SK-N-SH treated with all-trans-retinoic acid at 6 μM for 48 hours (cell line): ENCODE measurements at regions not wholly inside any gene's neighbourhood (a gene's known extent, or its start where the extent isn't known, plus 50 kb on each side); places are given as distances from the start of the nearest gene placed in this dataset.

Experiments
- ATAC-seq: fragments of 200-7000 bp; cut with Tn5 transposase; 3 replicates; pipeline ENCODE4 v1.9.1; 2020; ENCODE audit warnings: mild to moderate bottlenecking, moderate library complexity
- ARNTL ChIP-seq: fragments of 450-650 bp; formaldehyde crosslinking; IDR thresholded peaks from 2 replicates; pipeline ENCODE4 v1.5.0; 2020; ENCODE audit warnings: low read depth, mild to moderate bottlenecking, moderate library complexity, borderline replicate concordance
- CSDC2 ChIP-seq: fragments of 250-450 bp; sonication (Bioruptor Pico); IDR thresholded peaks from 2 replicates; pipeline ENCODE4 v1.5.0; 2020; ENCODE audit warnings: mild to moderate bottlenecking, moderate library complexity
- ESRRG ChIP-seq: fragments of 250-450 bp; sonication (Bioruptor Pico); IDR thresholded peaks from 2 replicates; pipeline ENCODE4 v1.6.1; 2021; ENCODE audit warnings: mild to moderate bottlenecking
- GLIS3 ChIP-seq: fragments of 250-450 bp; sonication (Bioruptor Pico); IDR thresholded peaks from 2 replicates; pipeline ENCODE4 v1.5.0; 2020; ENCODE audit warnings: mild to moderate bottlenecking, moderate library complexity
- ISL1 ChIP-seq: fragments of 250-450 bp; sonication (Bioruptor Pico); IDR thresholded peaks from 2 replicates; pipeline ENCODE4 v2.1.2; 2022; ENCODE audit warnings: mild to moderate bottlenecking, moderate library complexity
- OSR1 ChIP-seq: fragments of 250-450 bp; sonication (Bioruptor Pico); IDR thresholded peaks from 2 replicates; pipeline ENCODE4 v1.8.0; 2022; ENCODE audit warnings: moderate library complexity, mild to moderate bottlenecking, inconsistent platforms
- PPARA ChIP-seq: fragments of 250-450 bp; sonication (Bioruptor Pico); IDR thresholded peaks from 2 replicates; pipeline ENCODE4 v1.5.0; 2020; ENCODE audit warnings: mild to moderate bottlenecking, borderline replicate concordance
- RARB ChIP-seq: fragments of 250-450 bp; sonication (Bioruptor Pico); IDR thresholded peaks from 2 replicates; pipeline ENCODE4 v1.8.0; 2021; ENCODE audit warnings: mild to moderate bottlenecking, moderate library complexity
- SNAI2 ChIP-seq: fragments of 250-450 bp; sonication (Bioruptor Pico); IDR thresholded peaks from 2 replicates; pipeline ENCODE4 v1.5.0; 2020; ENCODE audit warnings: mild to moderate bottlenecking, moderate library complexity
- TCF4 ChIP-seq: fragments of 250-450 bp; sonication (Bioruptor Pico); IDR thresholded peaks from 2 replicates; pipeline ENCODE4 v1.8.0; 2021; ENCODE audit warnings: mild to moderate bottlenecking, moderate library complexity, borderline replicate concordance
- TOX ChIP-seq: fragments of 250-450 bp; sonication (Bioruptor Pico); IDR thresholded peaks from 2 replicates; pipeline ENCODE4 v1.8.0; 2021; ENCODE audit warnings: mild to moderate bottlenecking, moderate library complexity, borderline replicate concordance
- ZC3H10 ChIP-seq: fragments of 250-450 bp; sonication (Bioruptor Pico); IDR thresholded peaks from 2 replicates; pipeline ENCODE4 v1.5.1; 2021; ENCODE audit warnings: mild to moderate bottlenecking, moderate library complexity
- ZFP3 ChIP-seq: fragments of 250-450 bp; sonication (Bioruptor Pico); IDR thresholded peaks from 2 replicates; pipeline ENCODE4 v1.5.0; 2020; ENCODE audit warnings: mild to moderate bottlenecking, moderate library complexity
- ZFP30 ChIP-seq: fragments of 450-650 bp; formaldehyde crosslinking; IDR thresholded peaks from 2 replicates; pipeline ENCODE4 v1.5.0; 2022; ENCODE audit warnings: mild to moderate bottlenecking, moderate library complexity
- ZNF565 ChIP-seq: fragments of 450-650 bp; formaldehyde crosslinking; conservative IDR thresholded peaks from 2 replicates; pipeline ENCODE4 v1.5.0; 2020; ENCODE audit warnings: low read depth, mild to moderate bottlenecking, moderate library complexity
- ZNF70 ChIP-seq: fragments of 450-650 bp; formaldehyde crosslinking; IDR thresholded peaks from 2 replicates; pipeline ENCODE4 v1.5.0; 2020; ENCODE audit warnings: mild to moderate bottlenecking, moderate library complexity
- ZNF8 ChIP-seq: fragments of 450-650 bp; formaldehyde crosslinking; IDR thresholded peaks from 2 replicates; pipeline ENCODE4 v1.5.0; 2020; ENCODE audit warnings: mild to moderate bottlenecking, moderate library complexity
- TF ChIP-seq, protein P1 (sequence below): fragments of 250-450 bp; sonication (Bioruptor Pico); IDR thresholded peaks from 2 replicates; pipeline ENCODE4 v1.5.1; 2021; ENCODE audit warnings: mild to moderate bottlenecking, moderate library complexity
- TF ChIP-seq, protein P2 (sequence below): fragments of 250-450 bp; sonication (Bioruptor Pico); IDR thresholded peaks from 2 replicates; pipeline ENCODE4 v1.8.0; 2021; ENCODE audit warnings: low read depth, mild to moderate bottlenecking, moderate library complexity, borderline replicate concordance
- TF ChIP-seq, protein P3 (sequence below): fragments of 250-450 bp; sonication (Bioruptor Pico); IDR thresholded peaks from 2 replicates; pipeline ENCODE4 v1.5.0; 2020; ENCODE audit warnings: mild to moderate bottlenecking, moderate library complexity
- TF ChIP-seq, protein P4 (sequence below): fragments of 250-450 bp; sonication (Bioruptor Pico); IDR thresholded peaks from 2 replicates; pipeline ENCODE4 v1.8.0; 2020; ENCODE audit warnings: mild to moderate bottlenecking, moderate library complexity, borderline replicate concordance

DNA sequence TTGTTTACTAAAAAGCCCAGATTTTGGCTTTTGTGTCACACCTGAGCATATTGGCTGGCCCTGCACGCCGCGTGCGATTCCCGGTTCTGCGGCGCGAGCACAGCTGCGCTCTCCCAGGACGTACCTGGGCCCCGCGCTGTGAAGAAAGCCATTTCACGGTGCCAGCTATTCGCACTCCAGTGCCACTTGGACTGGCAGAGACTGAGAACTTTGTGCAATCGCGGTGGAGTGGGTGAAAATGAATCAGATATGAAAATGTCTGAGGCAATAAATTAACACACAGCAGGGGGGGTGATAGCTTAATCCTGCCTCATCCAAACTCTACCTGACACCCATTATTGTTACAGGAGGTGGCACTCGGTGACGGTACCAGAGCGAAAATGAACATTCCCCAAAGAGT is 330.1 kb upstream of the MGMT start:
- no peak for TF ChIP-seq PPARA (CRISPR knock-in tag)
- no peak for TF ChIP-seq ZC3H10 (CRISPR knock-in tag)
- TF ChIP-seq ISL1 (CRISPR knock-in tag) = no peak
- TF ChIP-seq, protein P1, sequence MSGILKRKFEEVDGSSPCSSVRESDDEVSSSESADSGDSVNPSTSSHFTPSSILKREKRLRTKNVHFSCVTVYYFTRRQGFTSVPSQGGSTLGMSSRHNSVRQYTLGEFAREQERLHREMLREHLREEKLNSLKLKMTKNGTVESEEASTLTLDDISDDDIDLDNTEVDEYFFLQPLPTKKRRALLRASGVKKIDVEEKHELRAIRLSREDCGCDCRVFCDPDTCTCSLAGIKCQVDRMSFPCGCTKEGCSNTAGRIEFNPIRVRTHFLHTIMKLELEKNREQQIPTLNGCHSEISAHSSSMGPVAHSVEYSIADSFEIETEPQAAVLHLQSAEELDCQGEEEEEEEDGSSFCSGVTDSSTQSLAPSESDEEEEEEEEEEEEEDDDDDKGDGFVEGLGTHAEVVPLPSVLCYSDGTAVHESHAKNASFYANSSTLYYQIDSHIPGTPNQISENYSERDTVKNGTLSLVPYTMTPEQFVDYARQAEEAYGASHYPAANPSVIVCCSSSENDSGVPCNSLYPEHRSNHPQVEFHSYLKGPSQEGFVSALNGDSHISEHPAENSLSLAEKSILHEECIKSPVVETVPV = no peak
- TF ChIP-seq, protein P2, sequence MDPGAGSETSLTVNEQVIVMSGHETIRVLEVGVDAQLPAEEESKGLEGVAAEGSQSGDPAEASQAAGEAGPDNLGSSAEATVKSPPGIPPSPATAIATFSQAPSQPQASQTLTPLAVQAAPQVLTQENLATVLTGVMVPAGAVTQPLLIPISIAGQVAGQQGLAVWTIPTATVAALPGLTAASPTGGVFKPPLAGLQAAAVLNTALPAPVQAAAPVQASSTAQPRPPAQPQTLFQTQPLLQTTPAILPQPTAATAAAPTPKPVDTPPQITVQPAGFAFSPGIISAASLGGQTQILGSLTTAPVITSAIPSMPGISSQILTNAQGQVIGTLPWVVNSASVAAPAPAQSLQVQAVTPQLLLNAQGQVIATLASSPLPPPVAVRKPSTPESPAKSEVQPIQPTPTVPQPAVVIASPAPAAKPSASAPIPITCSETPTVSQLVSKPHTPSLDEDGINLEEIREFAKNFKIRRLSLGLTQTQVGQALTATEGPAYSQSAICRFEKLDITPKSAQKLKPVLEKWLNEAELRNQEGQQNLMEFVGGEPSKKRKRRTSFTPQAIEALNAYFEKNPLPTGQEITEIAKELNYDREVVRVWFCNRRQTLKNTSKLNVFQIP (CRISPR knock-in tag) = no peak
- no peak for TF ChIP-seq TOX
- no peak for TF ChIP-seq CSDC2 (CRISPR knock-in tag)
- no peak for TF ChIP-seq ESRRG (CRISPR knock-in tag)
- TF ChIP-seq ZFP30 (CRISPR knock-in tag) = no peak
- TF ChIP-seq ZNF70 (CRISPR knock-in tag) = no peak
- no peak for TF ChIP-seq SNAI2 (CRISPR knock-in tag)
- TF ChIP-seq, protein P3, sequence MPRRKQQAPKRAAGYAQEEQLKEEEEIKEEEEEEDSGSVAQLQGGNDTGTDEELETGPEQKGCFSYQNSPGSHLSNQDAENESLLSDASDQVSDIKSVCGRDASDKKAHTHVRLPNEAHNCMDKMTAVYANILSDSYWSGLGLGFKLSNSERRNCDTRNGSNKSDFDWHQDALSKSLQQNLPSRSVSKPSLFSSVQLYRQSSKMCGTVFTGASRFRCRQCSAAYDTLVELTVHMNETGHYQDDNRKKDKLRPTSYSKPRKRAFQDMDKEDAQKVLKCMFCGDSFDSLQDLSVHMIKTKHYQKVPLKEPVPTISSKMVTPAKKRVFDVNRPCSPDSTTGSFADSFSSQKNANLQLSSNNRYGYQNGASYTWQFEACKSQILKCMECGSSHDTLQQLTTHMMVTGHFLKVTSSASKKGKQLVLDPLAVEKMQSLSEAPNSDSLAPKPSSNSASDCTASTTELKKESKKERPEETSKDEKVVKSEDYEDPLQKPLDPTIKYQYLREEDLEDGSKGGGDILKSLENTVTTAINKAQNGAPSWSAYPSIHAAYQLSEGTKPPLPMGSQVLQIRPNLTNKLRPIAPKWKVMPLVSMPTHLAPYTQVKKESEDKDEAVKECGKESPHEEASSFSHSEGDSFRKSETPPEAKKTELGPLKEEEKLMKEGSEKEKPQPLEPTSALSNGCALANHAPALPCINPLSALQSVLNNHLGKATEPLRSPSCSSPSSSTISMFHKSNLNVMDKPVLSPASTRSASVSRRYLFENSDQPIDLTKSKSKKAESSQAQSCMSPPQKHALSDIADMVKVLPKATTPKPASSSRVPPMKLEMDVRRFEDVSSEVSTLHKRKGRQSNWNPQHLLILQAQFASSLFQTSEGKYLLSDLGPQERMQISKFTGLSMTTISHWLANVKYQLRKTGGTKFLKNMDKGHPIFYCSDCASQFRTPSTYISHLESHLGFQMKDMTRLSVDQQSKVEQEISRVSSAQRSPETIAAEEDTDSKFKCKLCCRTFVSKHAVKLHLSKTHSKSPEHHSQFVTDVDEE (CRISPR knock-in tag) = no peak
- no peak for TF ChIP-seq ZFP3 (CRISPR knock-in tag)
- ATAC-seq = no peak

DNA sequence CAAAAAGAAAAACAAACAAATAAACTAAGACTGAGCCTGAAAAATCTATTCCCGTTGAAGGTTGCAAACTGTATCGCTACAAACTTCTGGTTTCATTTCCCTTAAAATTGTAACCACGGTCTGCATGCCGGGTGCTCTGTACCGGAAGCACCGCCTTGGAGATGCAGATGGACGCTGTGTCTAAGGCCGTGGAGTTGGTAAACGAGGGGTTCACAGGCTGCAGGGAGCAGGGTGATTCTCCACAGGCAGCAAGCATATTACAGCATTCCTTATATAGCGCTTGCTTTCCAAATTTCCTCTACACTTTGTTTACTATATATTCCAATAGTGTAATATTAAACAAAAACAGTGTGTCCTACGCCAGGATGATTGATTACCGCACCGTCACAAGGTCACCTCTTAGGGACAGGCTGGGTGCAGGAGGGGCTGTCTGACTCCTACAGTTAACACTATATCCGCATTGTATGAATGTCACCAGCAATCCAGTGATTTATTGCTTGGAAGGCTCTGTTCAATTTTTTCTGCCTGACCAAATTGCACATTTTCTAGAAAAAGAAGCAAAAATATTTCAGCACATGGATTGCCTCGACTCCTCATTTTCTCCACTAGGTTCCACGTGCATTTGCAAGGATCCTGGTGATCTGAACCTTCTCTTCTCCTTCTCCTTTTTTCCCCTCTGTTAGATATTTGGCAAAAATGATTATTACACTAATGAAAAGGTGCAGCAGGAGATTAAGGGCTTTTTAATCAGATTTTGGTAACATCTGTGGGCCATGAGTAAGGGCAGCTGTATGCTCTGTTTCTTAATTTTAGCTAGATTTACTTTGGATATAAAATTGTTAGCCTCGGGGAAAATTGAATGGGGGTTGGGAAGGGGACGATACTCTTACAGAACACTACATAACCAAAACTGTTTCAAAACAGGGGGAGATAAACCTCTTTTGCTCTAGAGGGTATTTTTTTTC is 325.8 kb upstream of the MGMT start:
- peak; percentile 94 for TF ChIP-seq TCF4 (CRISPR knock-in tag)
- no peak for TF ChIP-seq ZFP30 (CRISPR knock-in tag)
- ATAC-seq = no peak

DNA sequence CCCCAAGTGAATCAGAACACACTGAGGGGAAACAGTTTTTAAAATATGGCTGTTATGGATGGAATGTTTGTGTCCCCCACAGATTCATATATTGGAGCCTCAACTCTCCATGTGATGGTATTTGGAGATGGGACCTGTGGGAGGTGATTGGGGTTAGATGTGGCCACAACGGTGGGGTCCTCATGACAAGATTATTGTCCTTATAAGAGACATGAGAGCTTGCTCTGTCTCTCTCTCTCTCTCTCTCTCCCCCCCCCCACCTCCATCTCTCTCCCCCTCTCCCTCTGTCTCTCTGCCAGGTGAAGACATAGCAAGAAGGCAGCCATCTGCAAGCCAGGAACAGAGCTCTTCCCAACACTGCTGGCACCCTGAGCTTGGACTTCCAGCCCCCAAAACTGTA is 315.8 kb upstream of the MGMT start:
- TF ChIP-seq ARNTL (CRISPR knock-in tag) = no peak
- no peak for TF ChIP-seq GLIS3 (CRISPR knock-in tag)
- TF ChIP-seq, protein P4, sequence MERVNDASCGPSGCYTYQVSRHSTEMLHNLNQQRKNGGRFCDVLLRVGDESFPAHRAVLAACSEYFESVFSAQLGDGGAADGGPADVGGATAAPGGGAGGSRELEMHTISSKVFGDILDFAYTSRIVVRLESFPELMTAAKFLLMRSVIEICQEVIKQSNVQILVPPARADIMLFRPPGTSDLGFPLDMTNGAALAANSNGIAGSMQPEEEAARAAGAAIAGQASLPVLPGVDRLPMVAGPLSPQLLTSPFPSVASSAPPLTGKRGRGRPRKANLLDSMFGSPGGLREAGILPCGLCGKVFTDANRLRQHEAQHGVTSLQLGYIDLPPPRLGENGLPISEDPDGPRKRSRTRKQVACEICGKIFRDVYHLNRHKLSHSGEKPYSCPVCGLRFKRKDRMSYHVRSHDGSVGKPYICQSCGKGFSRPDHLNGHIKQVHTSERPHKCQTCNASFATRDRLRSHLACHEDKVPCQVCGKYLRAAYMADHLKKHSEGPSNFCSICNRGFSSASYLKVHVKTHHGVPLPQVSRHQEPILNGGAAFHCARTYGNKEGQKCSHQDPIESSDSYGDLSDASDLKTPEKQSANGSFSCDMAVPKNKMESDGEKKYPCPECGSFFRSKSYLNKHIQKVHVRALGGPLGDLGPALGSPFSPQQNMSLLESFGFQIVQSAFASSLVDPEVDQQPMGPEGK (CRISPR knock-in tag) = no peak
- no peak for TF ChIP-seq SNAI2 (CRISPR knock-in tag)
- TF ChIP-seq ZNF70 (CRISPR knock-in tag) = no peak
- TF ChIP-seq RARB (CRISPR knock-in tag) = no peak
- TF ChIP-seq, protein P3 (CRISPR knock-in tag) = no peak
- TF ChIP-seq, protein P1 = no peak
- TF ChIP-seq PPARA (CRISPR knock-in tag) = no peak
- no peak for TF ChIP-seq ZFP30 (CRISPR knock-in tag)
- no peak for TF ChIP-seq ZNF565 (CRISPR knock-in tag)
- TF ChIP-seq OSR1 (CRISPR knock-in tag) = no peak
- TF ChIP-seq TCF4 (CRISPR knock-in tag) = no peak
- no peak for TF ChIP-seq TOX
- TF ChIP-seq ZFP3 (CRISPR knock-in tag) = no peak
- TF ChIP-seq, protein P2 (CRISPR knock-in tag) = no peak
- TF ChIP-seq ZNF8 (CRISPR knock-in tag) = no peak
- TF ChIP-seq ZC3H10 (CRISPR knock-in tag) = no peak
- no peak for ATAC-seq
